Stimulated activated CD4-positive, alpha-beta T cell treated with anti-CD3 and anti-CD28 coated beads, TNF-alpha, amount 100 ng/mL, for 24 hours (primary cell): ENCODE measurements at regions not wholly inside any gene's neighbourhood (a gene's known extent, or its start where the extent isn't known, plus 50 kb on each side); places are given as distances from the start of the nearest gene placed in this dataset.
"Not testable (repeated sequence)": the region's sequence is repeated elsewhere in the genome, so short reads cannot be mapped to it uniquely, and the experiment has no call there.

Experiments used
- DNase-seq, 3 experiments: peaks; one replicate each; pipeline ENCODE4 v3.0.0-alpha.2; 2020; ENCODE audit warnings: low read depth in 3 of 3

DNA sequence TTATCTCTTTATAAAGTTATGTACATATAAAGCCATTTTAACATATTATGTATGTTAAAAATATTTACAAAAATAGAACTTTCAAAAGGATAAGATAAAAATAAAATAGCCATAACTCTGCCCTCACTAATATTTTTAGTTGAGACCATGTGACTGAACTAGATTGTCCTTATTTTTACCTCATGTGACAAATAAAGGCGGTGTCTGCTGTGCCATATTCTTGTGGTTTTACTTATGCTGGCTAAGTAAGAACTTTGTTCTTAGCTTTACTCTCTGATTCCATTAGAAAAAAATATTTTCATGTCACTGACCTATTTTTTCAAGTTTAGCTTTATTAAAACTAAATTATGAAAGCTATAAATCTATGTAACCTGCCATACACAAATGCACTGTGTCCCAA, 135.6 kb upstream of the TSC22D1 start:
- no peak for DNase-seq

DNA sequence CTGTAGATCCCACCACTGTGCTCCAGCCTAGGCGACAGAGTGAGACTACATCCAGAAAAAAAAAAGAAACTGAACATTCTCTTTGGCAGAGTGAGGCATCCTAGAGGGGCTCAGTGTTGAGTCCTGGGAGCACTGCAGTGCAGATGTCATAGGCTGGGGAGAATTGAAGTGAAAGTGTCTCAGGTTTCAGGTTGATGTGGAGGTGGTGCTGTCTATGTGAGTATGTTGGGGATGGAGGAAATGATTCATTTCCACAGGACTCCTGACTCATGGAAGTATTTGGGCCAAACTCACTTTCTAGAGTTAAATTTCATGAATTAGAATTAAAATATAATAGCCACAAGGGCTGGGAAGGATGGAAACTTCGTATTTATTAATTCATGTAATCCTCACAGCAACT, 134.4 kb upstream of the TSC22D1 start:
- peak in 1 of 3 experiments; percentile 22 for DNase-seq

DNA sequence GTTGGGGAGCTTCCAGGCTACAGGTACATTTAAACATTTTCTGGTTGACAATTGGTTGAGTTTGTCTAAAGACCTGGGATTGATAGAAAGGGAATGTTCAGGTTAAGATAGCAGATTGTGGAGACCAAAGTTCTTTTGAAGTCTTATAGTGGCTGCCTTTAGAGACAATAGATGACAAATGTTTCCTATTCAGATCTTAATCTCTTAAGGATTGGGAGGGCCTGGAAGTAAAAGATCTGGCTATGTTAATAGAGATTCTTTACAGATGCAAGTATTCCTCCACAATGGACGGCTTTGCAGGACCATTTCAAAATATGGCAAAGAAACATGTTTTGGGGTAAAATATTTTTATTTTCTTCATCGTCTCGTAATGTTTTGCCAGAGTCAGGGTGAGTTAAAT, 128.7 kb upstream of the TSC22D1 start:
- DNase-seq: not testable (repeated sequence)

DNA sequence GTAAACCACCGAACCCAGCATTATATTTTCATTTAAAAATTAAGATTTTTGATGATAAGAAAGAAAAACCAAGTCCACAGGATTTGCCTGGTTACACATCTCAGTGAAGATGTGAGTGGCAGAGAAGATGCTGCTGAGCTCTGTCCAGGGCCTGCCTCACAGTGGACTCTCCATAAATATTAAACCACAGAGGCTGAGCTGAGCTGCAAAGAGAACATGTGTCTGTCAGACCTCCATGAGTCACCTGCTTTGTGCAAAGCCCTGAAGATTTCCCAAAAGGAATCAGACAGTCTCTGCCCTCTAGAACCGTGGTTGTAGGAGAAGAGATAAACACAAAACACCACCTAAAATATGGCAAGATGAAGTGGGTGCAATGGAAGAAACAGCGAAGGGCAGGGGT, 127.2 kb upstream of the TSC22D1 start:
- DNase-seq: no peak

DNA sequence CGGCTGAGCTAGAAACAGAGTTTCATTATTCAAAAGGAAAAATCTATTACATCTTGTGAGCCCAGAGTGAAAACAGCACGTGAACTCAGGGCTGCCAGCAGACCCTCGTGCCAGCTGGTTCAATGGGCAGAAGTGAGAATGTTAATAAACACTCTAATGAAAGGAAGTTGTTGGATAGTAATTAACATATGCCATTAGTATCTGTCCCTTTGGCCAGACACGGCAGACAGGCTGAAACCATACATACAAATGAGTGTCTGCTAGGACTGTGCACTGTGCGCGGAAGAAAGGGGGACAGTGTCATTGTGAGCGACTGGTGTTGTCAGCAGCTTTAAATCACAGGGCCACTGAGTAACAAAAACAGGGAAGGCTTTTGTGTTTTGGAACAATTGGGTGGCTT, 121.9 kb upstream of the TSC22D1 start:
- no peak for DNase-seq

DNA sequence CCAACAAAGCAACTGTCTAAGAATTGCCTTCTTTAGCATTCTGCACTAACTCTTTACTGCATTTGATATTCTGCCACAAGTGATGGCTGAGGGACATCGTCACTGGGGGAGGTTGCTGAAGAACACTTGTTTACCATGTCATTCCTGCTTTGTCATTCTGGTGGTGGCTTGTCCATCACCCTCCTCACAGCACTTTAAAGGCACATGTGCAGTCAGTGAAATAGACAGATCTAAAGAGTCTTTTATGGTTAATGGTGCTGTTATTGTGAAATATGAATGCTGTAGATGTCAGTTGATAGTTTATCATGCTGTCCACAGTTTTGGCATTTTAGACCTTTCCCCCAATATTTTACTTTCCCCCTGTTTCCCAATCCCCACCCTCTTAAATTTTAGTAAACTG, 120.9 kb upstream of the TSC22D1 start:
- no peak for DNase-seq

DNA sequence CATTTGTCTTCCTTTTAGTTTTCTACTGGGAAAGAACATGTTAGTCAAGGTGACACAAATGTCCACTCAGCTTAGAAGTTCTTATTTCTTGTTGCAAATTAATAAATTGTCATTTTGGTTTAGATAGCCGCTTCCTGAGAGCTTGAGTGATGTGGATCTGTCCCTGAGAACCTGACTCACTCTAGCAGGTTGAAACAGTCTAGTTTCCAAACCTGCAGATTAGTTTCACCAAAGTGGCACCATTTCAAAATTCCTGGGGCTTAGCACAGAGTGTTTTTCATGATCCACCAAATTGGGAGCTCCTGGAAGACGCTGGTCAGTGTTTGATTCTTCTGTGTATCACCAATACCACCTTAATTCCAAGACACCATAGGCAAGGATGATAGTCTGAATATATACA, 119.4 kb upstream of the TSC22D1 start:
- no peak for DNase-seq

DNA sequence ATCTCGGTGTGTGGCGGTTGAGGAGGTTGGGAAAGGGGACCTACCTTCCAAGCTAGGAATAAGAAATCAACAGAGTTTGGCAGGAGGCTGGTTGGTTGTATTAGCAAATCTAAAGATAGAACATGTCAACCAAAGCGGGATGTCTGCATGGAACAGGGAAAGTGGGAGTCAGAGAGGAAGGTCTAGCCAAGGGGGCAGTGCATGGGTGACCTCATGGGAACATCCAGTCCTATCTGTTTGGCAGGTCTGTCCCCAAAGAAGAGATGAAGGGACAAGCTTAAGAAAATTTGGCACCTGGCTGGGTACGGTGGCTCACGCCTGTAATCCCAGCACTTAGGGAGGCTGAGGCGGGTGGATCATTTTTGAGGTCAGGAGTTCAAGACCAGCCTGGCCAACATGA, 118.7 kb upstream of the TSC22D1 start:
- DNase-seq: no peak

DNA sequence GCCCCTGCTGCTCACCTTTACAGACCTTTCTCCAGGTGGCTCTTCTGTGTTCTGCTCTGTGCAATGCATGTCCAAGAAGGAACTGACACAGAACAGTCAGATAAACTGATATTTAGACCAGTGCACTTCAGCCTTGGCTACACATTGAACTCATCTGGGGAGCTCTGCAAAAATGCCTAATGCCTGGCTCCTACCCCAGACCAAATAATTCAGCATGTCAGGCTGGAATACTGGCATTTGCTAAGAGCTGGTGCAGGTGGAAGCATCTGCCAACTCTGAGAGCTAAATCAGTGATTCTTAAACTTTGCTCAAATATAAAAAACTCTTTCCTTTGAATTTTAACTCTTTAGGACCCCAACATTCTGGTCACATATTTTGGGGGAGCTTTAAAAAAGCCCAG, 118.2 kb upstream of the TSC22D1 start:
- no peak for DNase-seq

DNA sequence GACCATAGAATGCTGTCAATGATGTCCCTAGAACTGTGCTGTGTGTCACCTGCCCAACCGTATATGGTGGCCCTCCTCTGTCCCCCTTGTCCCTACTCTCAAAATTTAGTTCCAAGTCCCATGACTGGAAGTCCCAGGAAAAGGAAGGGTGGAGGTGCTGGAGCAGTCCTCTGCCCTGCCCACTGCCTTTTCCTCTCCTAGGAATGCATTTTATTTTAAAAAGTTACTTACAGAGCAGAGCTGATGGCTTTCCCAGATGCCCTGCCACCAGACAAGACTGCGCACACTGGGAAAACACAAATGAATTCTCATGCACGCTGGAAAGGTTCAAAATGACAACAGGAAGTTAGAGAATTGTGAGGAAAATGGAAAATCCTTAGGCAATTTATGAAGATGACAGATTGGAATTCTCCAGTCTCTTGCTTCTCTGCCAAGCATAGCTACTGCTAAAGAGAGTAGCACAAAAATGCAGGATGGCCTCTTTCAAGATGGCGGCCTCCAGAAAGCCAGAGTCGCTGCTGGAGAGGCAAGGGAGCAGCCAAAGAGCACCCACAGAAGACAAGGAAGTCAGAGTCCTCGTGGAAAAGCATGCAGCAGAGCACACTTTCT, 117.1 kb upstream of the TSC22D1 start:
- no peak for DNase-seq

DNA sequence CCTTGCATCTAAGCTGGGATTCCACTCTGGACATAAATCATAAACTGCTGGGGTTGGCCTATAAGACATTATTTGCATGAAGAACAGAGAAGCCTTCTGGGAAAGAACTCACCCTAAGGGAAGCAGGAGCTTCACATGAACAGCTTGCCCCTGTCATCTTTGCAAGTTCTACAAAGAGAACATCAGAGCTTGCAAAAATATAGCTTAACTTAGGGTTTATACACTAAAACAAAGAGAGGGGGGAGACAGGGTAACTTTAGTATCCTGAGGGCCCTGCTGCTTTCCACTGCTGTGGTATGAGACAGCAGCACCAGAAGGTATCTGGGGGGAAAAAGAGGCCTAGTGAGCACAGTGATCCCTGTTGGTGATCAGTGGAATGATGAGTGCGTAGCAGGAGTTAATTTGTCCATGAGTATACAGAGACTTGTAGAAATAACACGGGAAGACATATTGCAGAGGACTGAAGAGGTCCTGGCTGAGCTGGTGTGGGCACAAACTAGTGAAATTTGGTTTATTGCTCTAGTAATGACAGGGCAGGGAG, 116.1 kb upstream of the TSC22D1 start:
- no peak for DNase-seq

DNA sequence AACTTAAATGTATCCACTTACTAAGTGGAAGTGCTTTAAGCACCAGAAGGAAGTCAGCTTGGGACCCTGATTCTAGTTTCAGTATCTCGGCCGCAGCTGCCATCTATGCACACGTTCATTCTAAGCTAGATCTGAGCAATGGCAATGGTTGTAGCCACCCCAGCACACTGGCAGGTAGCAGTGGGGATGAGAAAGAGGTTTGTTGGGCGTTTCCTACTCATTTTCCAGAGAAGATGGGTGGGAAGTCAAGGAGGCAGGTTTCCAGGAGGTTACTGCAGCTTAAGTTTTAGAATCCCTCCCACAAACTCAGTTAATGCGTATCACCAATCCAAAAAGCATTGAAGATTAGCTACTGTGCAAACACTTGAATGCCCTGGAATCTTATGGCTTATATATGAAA, 114.2 kb upstream of the TSC22D1 start:
- DNase-seq: no peak

DNA sequence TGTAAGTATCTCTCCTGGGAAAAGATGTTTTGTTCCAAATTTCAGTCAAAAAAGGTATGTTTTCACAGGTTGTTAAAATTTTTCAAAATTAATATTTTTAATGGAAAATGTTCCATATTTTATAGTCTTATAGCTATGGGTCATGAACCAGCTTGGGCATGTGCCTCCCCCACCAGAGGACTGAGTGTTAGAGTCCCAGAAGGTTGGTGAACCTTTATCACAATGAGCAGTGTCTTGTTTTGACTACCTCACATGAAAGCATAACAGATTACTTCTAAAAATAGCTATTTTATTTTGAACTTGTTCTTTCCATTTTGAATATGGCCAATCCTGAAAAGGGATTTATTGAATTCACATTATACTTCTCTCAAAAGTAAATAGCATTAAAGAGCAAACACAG, 112.5 kb upstream of the TSC22D1 start:
- no peak for DNase-seq

DNA sequence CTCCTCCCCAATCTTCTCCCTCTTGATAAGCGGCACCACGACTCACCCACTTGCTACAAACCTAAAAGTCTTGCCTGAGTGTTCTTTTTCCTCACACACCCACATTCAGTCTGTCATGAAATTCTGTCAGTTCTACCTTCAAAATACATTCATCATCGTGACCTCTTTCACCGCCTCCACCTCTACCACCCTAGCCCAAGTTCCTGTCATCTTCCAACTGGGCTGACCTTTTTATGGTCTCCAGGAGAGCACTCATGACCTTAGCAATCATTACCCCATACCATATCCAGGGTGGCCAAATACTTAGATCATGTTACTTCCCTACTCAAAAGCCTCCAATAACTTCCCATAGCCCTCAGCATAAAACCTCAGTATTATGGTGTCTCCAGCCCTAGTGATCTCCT, 110.4 kb upstream of the TSC22D1 start:
- no peak for DNase-seq

DNA sequence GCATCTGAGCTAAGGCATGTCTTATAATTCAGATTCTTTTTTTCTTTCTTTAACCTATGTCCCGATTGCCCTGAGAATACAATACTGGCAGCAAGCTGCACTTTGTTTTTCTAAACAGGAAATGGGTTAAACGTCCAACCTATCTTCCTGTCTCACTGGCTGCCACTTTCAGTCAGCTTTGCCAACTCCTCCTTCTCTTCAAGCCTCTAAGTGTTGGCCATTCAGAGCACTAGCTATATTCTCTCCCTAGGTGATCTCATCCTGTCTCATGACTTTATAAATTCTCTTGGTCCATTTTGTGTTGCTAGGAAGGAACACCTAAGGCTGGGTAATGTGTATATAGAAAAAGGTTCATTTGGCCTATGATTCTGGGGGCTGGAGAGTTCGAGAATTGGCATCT, 109.5 kb upstream of the TSC22D1 start:
- no peak for DNase-seq

DNA sequence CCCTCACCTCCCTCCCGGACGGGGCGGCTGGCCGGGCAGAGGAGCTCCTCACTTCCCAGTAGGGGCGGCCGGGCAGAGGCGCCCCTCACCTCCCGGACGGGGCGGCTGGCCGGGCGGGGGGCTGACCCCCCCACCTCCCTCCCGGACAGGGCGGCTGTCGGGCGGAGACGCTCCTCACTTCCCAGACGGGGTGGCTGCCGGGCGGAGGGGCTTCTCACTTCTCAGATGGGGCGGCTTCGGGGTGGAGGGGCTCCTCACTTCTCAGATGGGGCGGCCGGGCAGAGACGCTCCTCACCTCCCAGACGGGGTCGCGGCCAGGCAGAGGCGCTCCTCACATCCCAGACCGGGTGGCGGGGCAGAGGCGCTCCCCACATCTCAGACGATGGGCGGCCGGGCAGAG, 106.3 kb upstream of the TSC22D1 start:
- DNase-seq: not testable (repeated sequence)

DNA sequence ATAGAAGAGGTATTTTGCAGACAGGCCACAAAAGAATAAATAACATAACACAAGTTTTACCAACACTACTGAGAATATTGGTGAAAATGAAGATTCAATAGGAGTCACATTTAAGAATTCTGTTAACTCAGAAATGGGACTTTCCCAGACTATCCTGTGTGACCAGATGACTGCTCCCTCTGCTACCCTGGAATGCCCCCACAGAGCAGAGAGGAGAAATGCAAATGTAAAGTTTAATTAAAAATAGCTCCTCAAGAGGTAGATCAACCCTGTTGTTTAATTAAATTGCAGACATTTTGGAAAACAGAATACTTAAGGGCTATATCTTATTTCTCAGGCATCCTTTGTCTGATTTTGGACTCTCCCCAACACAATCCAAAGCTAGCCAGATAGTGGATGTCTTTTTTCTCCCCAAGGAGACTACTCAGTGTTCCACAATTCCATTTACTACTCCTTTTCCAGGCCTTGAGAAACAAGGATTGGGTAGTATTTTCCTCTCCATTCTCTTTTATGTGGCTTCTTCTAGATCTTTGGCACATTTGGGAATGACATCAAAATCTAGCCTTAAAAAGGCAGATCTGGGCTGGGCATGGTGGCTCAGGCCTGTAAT, 104.7 kb upstream of the TSC22D1 start:
- no peak for DNase-seq

DNA sequence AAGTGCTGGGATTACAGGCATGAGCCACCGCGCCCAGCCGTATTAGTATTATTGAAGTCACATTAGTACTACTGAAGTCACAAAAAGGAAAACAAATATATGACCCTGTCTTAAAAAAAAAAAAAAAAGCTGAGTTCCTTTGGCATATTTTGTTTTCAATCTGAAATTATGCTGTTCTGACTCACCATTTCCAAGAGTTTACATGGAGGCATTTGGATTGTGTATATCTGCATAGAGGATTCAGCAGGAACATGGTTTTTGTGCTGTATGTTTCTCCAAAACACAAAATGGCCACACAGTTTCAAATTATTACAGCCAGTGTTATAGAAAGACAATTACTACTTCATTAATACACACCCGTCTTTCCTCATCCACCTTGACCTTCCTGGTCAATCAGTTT, 103.5 kb upstream of the TSC22D1 start:
- DNase-seq: no peak

DNA sequence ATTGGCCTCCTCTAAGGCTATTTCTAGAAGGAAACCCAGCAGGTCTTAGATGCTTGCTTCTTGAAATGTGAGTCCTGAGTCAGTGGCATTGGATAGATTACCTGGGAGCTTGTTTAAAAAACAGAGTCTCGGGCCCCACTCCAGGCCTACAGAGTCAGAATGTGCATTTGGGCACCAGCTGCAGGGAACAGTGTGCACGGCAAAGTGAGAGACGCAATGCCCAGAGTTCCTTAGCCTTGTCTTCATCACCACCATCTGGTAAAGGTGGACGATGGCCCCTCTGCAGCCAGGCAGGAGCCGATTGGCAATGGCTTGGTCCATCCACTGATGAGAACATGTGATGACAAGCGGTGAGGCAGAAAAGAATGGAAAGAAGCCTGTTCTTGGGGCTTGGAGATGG, 102.1 kb upstream of the TSC22D1 start:
- no peak for DNase-seq

DNA sequence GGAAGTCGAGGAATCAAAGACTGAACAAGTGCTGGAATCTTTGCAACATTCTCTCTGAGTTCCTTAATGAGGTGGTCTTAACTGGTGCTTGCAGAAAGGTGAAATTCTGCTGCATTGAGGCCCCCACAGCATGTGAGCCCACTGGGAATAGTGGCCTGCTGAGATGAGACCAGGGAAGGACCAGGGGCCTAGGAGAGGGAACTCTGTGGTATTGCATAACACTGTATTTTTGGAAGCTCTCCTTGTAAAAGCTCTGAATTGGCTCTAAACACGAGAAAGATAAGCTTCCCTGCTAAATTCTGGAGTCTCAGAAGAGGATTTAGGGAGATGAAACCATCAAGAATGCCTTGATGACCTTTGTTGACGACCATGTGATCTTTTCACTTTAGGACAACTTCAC, 100.4 kb upstream of the TSC22D1 start:
- no peak for DNase-seq

DNA sequence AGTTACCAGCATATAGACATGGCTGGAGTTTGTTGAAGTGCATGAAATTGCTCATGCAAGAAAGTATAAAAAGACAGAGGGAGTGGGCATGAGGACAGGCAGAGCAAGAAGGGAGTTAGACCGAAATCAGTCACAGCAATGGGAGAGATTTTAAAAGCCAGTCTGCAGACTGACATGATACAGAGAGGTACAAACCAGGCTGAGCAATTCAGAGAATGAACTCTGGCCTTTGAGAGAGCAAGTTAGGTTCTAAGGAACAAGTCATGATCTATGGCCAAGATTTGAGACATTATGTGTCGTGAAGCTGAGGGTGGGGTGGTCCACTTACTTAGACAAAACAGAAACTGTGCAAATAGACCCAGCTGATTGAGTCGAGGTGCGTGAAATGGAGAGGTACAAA, 93.4 kb upstream of the TSC22D1 start:
- no peak for DNase-seq

DNA sequence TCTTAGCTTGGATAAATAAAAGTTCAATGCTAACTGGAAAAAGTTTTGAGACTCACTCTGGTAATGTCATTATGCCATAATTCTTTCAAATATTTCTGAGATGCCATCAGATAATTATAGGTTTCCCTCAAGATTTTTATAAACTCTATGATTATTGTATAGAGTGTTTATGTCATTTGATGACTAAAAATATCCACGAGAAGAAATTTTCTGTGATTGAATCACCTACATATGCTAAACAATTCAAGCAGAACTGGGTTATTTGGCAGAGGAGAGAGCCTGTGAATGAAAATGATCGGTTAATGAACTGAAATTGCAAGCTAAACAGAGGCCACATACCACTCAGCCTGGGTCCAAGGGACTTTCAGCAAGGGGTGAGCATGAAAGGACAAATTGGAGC, 92.6 kb upstream of the TSC22D1 start:
- no peak for DNase-seq

DNA sequence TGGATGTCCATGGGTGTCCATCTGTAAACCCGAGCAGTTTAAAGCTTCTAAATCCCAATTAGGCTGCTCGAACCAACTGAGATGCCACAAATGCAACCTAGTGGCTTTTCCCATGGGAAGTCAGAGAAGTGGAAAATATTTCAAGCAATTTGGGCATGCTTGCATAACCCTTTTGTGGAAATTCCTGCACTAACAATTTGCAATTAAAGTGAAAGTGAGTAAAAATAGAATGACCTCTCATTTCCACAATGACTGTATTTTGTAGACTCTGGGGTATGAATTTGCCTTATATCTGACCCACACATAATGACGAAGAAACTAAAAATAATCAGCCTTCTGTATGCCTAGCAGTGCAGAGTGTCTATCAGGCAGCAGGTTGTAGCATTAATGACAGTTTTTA, 91.8 kb upstream of the TSC22D1 start:
- no peak for DNase-seq

DNA sequence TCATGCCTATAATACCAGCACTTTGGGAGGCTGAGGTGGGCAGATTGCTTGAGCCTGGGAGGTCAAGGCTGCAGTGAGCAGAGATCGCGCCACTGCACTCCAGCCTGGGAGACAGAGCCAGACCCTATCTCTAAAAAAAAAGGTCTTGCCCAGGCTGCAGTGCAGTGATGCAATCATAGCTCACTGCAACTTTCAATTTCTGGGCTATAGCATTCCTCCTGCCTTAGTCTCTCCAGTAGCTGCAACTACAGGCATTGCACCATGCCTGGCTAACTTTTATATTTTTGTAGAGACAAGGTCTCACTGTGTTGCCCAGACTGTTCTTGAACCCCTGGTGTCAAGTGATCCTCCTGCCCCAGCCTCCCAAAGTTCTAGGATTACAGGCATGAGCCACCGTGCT, 90.4 kb upstream of the TSC22D1 start:
- DNase-seq: not testable (repeated sequence)
